ENCODE measurements at regions not wholly inside any gene's neighbourhood (a gene's known extent, or its start where the extent isn't known, plus 50 kb on each side); places are given as distances from the start of the nearest gene placed in this dataset.

GRCh38 chr9:3059781-3060468 lies 216.0 kb upstream of the PUM3 start:
- TF ChIP-seq CTCF (IDR thresholded peaks at IDR 0.05), result no peak
- no peak for TF ChIP-seq POLR2A (IDR thresholded peaks at IDR 0.05)
- no peak for TF ChIP-seq POLR2AphosphoS5 (IDR thresholded peaks at IDR 0.05; ENCODE audit: insufficient read depth in 1 of 2, low read depth in 1 of 2)

Data from vagina (tissue), 2 donors.